Activated naive CD8-positive, alpha-beta T cell treated with anti-CD3 and anti-CD28 coated beads, Interleukin-2, amount 10 ng/mL, durations not matched to agents 7 days and 5 days (primary cell): ENCODE measurements at regions not wholly inside any gene's neighbourhood (a gene's known extent, or its start where the extent isn't known, plus 50 kb on each side); places are given as distances from the start of the nearest gene placed in this dataset.

Experiments
- ATAC-seq: fragments of 150-1000 bp; cut with Tn5 transposase; one replicate; pipeline ENCODE4 v1.10.0; 2021; ENCODE audit warnings: low read depth, moderate library complexity
- POLR2A ChIA-PET: fragments of 350-600 bp; sonication (Branson Sonifier 250); formaldehyde crosslinking; loops from one replicate; lab custom pipeline; 2021; ENCODE audit warnings: antibody characterized with exemption; lab: Charles Lee
- DNase-seq: peaks from one replicate; pipeline ENCODE4 v3.0.0; 2021
- H3K27ac Mint-ChIP-seq: one replicate; pipeline ENCODE4 v1.8.0; 2022; ENCODE audit warnings: mild to moderate bottlenecking, mixed read lengths
- H3K27me3 Mint-ChIP-seq: one replicate; pipeline ENCODE4 v1.8.0; 2022; ENCODE audit warnings: mild to moderate bottlenecking, moderate library complexity, mixed read lengths
- H3K36me3 Mint-ChIP-seq: one replicate; pipeline ENCODE4 v1.8.0; 2021; ENCODE audit warnings: mild to moderate bottlenecking, mixed read lengths
- H3K4me1 Mint-ChIP-seq: one replicate; pipeline ENCODE4 v1.8.0; 2021; ENCODE audit warnings: mixed read lengths
- H3K4me3 Mint-ChIP-seq: one replicate; pipeline ENCODE4 v1.8.0; 2022; ENCODE audit warnings: mild to moderate bottlenecking, moderate library complexity, mixed read lengths
- H3K9me3 Mint-ChIP-seq: one replicate; pipeline ENCODE4 v1.8.0; 2021; ENCODE audit warnings: mixed read lengths

DNA sequence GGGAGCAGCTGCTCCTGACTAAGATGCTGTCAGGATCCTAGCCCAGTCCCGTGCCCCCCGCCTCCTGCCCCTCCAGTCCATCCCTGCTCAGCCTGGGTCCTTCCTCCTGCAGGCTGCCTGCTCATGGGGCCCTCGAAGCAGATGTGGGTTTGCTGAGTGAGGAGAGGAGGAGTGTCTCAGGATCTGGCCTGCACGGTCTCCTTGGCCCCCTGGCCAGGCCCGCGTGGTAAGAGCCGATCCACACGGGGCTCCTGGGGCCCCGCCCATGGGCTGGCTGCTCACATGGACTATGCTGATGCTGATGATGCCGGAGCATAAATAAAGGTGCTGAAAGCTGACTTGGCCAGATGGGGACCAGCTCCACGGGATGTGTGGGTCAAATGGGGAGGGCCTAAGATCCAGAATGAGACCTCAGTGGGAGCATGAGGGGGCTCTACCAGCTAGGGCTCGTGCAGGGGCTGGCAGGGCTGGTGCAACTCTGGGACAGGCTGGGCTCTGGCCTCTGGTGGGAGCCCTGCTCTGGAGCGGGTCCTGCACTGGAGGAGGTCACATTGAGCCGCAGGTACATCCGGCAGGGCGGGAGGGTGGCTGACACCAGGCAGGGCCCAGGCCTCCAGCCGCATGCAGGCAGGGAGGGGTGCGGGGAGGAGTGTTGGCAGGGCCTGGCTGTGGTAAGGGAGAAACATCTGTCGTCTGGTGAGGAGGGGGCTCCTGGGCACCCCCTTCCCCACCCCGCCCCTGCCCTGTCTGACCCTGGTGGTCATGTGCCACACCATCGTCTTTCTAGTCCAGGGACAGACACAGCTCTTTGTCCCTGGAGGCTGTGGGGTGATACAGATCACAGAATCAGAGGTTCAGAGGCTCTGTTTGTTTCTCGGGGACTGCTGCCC is 275.3 kb upstream of the HDAC4 start:
- Mint-ChIP-seq H3K27ac (no peak overlapping the region), H3K9me3 (no peaks in the 10 kb centered on the region), H3K4me3 (no peak overlapping the region), H3K4me1 (no peaks in the 10 kb centered on the region), H3K36me3 (no peaks in the 10 kb centered on the region), H3K27me3 (peaks cover 7% of the 10 kb centered on the region)
- ATAC-seq: no peak
- DNase-seq: no peak
- POLR2A ChIA-PET: no interaction called here

- POLR2A ChIA-PET: no interaction called here
- no peaks in the 10 kb centered on the region for H3K36me3 Mint-ChIP-seq
- no peak for DNase-seq
- H3K27ac Mint-ChIP-seq: no peak overlapping the region
- no peaks in the 10 kb centered on the region for H3K4me1 Mint-ChIP-seq
- no peak for ATAC-seq
- no peak overlapping the region for H3K4me3 Mint-ChIP-seq
- H3K27me3 Mint-ChIP-seq: peaks cover 5% of the 10 kb centered on the region
- H3K9me3 Mint-ChIP-seq: no peaks in the 10 kb centered on the region
Observed at GRCh38 chr2:239674981-239675825, 274.4 kb upstream of the HDAC4 start.

DNA sequence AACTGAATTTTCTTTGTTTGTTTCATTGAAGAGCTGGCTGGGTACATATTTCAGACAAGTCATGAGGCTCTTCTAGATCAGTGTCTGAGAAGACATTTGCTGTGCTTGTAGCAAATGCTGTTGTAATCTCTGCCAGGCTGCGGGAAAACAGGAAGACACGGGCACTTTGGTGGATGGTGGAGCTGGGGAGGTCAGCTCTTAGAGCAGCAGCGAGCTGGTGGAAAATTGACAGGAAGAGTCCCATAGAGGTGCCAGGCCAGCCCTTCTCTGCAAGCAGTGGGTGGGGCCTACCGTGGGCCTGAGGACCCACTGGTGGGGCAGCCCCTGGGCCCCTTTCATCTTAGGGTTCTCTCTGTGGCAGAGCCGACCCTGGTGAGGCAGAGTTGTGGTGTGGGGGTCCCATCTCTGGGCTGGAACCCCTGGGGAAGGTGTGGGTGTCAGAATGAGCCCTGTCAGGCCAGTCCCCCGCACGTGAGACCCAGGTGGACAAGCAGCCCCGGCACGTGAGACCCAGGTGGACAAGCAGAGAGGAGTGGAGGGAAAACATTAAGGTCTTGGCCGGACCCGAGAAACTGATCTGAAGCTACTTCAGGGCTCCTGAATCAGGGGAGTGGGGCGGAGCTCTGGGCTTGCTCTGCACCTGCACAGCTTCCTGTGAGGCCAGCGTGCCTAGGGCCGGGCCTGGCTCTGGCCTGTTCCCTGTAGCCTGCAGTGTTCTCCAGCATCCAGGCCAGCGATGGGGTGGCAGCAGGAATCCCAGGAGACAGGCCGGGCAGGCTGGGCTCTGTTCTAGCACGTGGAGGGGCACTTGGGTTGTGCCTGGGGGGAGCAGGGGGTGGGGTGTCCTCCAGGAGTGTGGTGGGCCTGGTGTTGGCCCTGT is 273.5 kb upstream of the HDAC4 start:
- H3K9me3 Mint-ChIP-seq: no peaks in the 10 kb centered on the region
- no peak overlapping the region for H3K4me3 Mint-ChIP-seq
- H3K36me3 Mint-ChIP-seq: no peaks in the 10 kb centered on the region
- H3K4me1 Mint-ChIP-seq: no peaks in the 10 kb centered on the region
- H3K27ac Mint-ChIP-seq: no peak overlapping the region
- ATAC-seq (no peak), DNase-seq (no peak)
- POLR2A ChIA-PET: no interaction called here
- peaks cover 4% of the 10 kb centered on the region for H3K27me3 Mint-ChIP-seq

GRCh38 chr2:239673641-239674040 is 272.8 kb upstream of the HDAC4 start:
- H3K36me3 Mint-ChIP-seq: no peaks in the 10 kb centered on the region
- no peak overlapping the region for H3K4me3 Mint-ChIP-seq
- H3K4me1 Mint-ChIP-seq: no peaks in the 10 kb centered on the region
- ATAC-seq (no peak), DNase-seq (no peak)
- no peaks in the 10 kb centered on the region for H3K9me3 Mint-ChIP-seq
- POLR2A ChIA-PET: no interaction called here
- H3K27ac Mint-ChIP-seq: no peak overlapping the region
- H3K27me3 Mint-ChIP-seq: no peaks in the 10 kb centered on the region

- Mint-ChIP-seq H3K27me3 (no peaks in the 10 kb centered on the region), H3K27ac (no peak overlapping the region), H3K36me3 (no peaks in the 10 kb centered on the region), H3K9me3 (no peaks in the 10 kb centered on the region), H3K4me3 (no peak overlapping the region), H3K4me1 (no peaks in the 10 kb centered on the region)
- ATAC-seq (no peak), DNase-seq (no peak)
- POLR2A ChIA-PET: no interaction called here
Observed at GRCh38 chr2:239671916-239672849, 271.4 kb upstream of the HDAC4 start.

- H3K27me3 Mint-ChIP-seq: no peaks in the 10 kb centered on the region
- no peak for ATAC-seq
- H3K4me1 Mint-ChIP-seq: no peaks in the 10 kb centered on the region
- H3K4me3 Mint-ChIP-seq: no peak overlapping the region
- no peaks in the 10 kb centered on the region for H3K9me3 Mint-ChIP-seq
- H3K27ac Mint-ChIP-seq: no peak overlapping the region
- H3K36me3 Mint-ChIP-seq: no peaks in the 10 kb centered on the region
- POLR2A ChIA-PET: no interaction called here
- no peak for DNase-seq
Observed at GRCh38 chr2:239671471-239671870, 270.7 kb upstream of the HDAC4 start.

DNA sequence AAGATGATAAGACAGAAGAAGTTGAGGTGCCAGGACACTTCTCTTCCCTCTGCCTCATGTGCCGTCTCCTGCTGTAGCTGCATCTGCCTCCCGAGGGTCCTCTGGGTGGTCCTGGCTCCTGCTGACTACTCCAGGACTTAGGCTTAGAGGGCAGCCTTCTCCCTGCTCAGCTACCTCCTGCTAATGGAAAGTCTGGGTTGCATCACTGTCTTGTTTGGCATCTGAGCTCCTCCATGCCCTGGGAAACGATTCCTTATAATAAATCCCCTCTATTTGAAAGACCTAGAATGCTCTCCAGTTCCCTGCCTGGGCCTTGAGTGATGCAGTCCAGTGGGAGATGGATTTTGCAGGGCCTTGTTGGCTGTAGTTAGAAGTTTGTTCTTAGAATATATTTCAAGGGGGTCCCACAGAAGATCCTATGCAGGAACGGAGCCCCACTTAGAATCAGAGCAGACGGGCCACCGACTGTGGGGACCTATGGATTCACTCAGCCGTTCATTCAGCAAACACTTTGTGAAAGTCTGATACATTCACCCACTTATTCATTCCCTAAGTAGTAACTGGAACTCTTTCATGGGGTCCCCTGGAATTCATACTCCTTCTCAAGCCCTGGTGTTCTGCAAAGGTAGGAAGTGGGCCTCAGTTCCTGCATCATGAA is 269.8 kb upstream of the HDAC4 start:
- Mint-ChIP-seq H3K4me1 (no peaks in the 10 kb centered on the region), H3K36me3 (no peaks in the 10 kb centered on the region), H3K4me3 (no peak overlapping the region), H3K9me3 (no peaks in the 10 kb centered on the region), H3K27me3 (no peaks in the 10 kb centered on the region), H3K27ac (no peak overlapping the region)
- DNase-seq: no peak
- POLR2A ChIA-PET: no interaction called here
- no peak for ATAC-seq

DNA sequence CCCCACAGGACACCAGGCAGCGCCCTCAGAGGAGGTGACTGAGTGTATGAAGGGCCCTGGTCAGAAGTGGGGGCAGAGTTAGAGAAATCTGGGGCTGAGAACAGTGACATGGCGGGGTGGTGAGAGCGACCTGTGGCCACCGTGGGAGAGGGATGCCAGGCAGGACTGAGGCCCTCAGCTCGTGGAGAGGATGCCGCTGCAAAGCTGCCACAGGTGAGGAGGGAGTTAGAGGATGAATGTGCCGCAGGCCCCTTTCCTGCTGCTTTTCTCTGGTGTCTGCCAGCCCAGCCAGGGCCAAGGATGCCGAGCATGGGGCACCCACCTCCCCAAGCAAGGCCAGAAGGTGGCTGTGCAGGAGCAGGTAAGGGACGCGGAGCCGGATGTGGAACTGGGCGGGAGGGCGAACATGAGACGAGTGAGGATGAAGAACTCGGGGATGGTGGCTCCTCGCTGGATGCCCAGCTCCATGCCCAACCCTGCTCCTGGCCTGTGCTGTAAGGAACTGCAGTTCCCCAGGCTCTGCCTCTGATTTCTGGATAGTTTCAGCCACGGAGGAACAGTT is 269.2 kb upstream of the HDAC4 start:
- Mint-ChIP-seq H3K4me3 (no peak overlapping the region), H3K27me3 (no peaks in the 10 kb centered on the region)

GRCh38 chr2:239669181-239669898 is 268.5 kb upstream of the HDAC4 start:
- no peaks in the 10 kb centered on the region for H3K36me3 Mint-ChIP-seq
- H3K27me3 Mint-ChIP-seq: no peaks in the 10 kb centered on the region
- no peaks in the 10 kb centered on the region for H3K4me1 Mint-ChIP-seq
- DNase-seq (no peak), ATAC-seq (no peak)
- no peak overlapping the region for H3K27ac Mint-ChIP-seq
- no peaks in the 10 kb centered on the region for H3K9me3 Mint-ChIP-seq
- POLR2A ChIA-PET: no interaction called here
- H3K4me3 Mint-ChIP-seq: no peak overlapping the region

More for the DNA sequence above, 269.2 kb upstream of the HDAC4 start:
- Mint-ChIP-seq H3K27ac (no peak overlapping the region), H3K4me1 (no peaks in the 10 kb centered on the region), H3K36me3 (no peaks in the 10 kb centered on the region), H3K9me3 (no peaks in the 10 kb centered on the region)
- no peak for DNase-seq
- ATAC-seq: no peak
- POLR2A ChIA-PET: no interaction called here

GRCh38 chr2:239668651-239669050 is 267.8 kb upstream of the HDAC4 start:
- H3K4me1 Mint-ChIP-seq: no peaks in the 10 kb centered on the region
- ATAC-seq: no peak
- POLR2A ChIA-PET: no interaction called here
- no peaks in the 10 kb centered on the region for H3K27me3 Mint-ChIP-seq
- no peak overlapping the region for H3K27ac Mint-ChIP-seq
- no peak overlapping the region for H3K4me3 Mint-ChIP-seq
- no peak for DNase-seq
- no peaks in the 10 kb centered on the region for H3K9me3 Mint-ChIP-seq
- no peaks in the 10 kb centered on the region for H3K36me3 Mint-ChIP-seq

GRCh38 chr2:239668042-239668441 is 267.2 kb upstream of the HDAC4 start:
- POLR2A ChIA-PET: no interaction called here
- Mint-ChIP-seq H3K4me1 (no peaks in the 10 kb centered on the region), H3K36me3 (no peaks in the 10 kb centered on the region), H3K27me3 (no peaks in the 10 kb centered on the region), H3K9me3 (no peaks in the 10 kb centered on the region), H3K4me3 (no peak overlapping the region), H3K27ac (no peak overlapping the region)
- ATAC-seq (no peak), DNase-seq (no peak)
